ENCODE measurements at regions not wholly inside any gene's neighbourhood (a gene's known extent, or its start where the extent isn't known, plus 50 kb on each side); places are given as distances from the start of the nearest gene placed in this dataset.

GRCh38 chr3:197369545-197369944 lies 71.1 kb upstream of the DLG1 start:
- peaks cover 0 to 9% of the 10 kb centered on the region in 2 donors for H3K4me1 ChIP-seq (ENCODE audit: control insufficient read depth in 2 of 2, insufficient read depth in 2 of 2, low read length in 2 of 2)
- no peaks in the 10 kb centered on the region for H3K9me3 ChIP-seq (ENCODE audit: control insufficient read depth in 2 of 2, insufficient read depth in 1 of 2, low read length in 1 of 2)
- no peak for DNase-seq (ENCODE audit: low read depth in 6 of 9, low spot score in 9 of 9)
- WGBS, result 90% methylated on average over 2 of the region's 2 CpGs
- H3K4me3 ChIP-seq (ENCODE audit: low read length in 2 of 2), result no peak overlapping the region
- H3K27me3 ChIP-seq (ENCODE audit: control insufficient read depth in 2 of 2, insufficient read depth in 1 of 2, low read length in 1 of 2), result peaks cover 0 to 2% of the 10 kb centered on the region in 2 donors
- H3K36me3 ChIP-seq (ENCODE audit: control insufficient read depth in 2 of 2, insufficient read depth in 2 of 2, low read length in 1 of 2), result no peaks in the 10 kb centered on the region
- no peak overlapping the region for H3K27ac ChIP-seq (ENCODE audit: low read depth in 1 of 2, low read length in 1 of 2)

- Histone ChIP-seq H3K9me3 (ENCODE audit: control insufficient read depth in 2 of 2, insufficient read depth in 1 of 2, low read length in 1 of 2) (no peaks in the 10 kb centered on the region), H3K27ac (ENCODE audit: low read depth in 1 of 2, low read length in 1 of 2) (no peak overlapping the region), H3K4me3 (ENCODE audit: low read length in 2 of 2) (no peak overlapping the region), H3K36me3 (ENCODE audit: control insufficient read depth in 2 of 2, insufficient read depth in 2 of 2, low read length in 1 of 2) (no peaks in the 10 kb centered on the region), H3K4me1 (ENCODE audit: control insufficient read depth in 2 of 2, insufficient read depth in 2 of 2, low read length in 2 of 2) (peaks cover 0 to 9% of the 10 kb centered on the region in 2 donors), H3K27me3 (ENCODE audit: control insufficient read depth in 2 of 2, insufficient read depth in 1 of 2, low read length in 1 of 2) (peaks cover 0 to 2% of the 10 kb centered on the region in 2 donors)
- WGBS, result 87% methylated on average over 4 of the region's 4 CpGs
- no peak for DNase-seq (ENCODE audit: low read depth in 6 of 9, low spot score in 9 of 9)
Measured at GRCh38 chr3:197368821-197369220, 70.4 kb upstream of the DLG1 start.

- Histone ChIP-seq H3K9me3 (ENCODE audit: control insufficient read depth in 2 of 2, insufficient read depth in 1 of 2, low read length in 1 of 2) (no peaks in the 10 kb centered on the region), H3K27ac (ENCODE audit: low read depth in 1 of 2, low read length in 1 of 2) (no peak overlapping the region), H3K36me3 (ENCODE audit: control insufficient read depth in 2 of 2, insufficient read depth in 2 of 2, low read length in 1 of 2) (no peaks in the 10 kb centered on the region), H3K4me1 (ENCODE audit: control insufficient read depth in 2 of 2, insufficient read depth in 2 of 2, low read length in 2 of 2) (peaks cover 0 to 9% of the 10 kb centered on the region in 2 donors), H3K27me3 (ENCODE audit: control insufficient read depth in 2 of 2, insufficient read depth in 1 of 2, low read length in 1 of 2) (peaks cover 0 to 2% of the 10 kb centered on the region in 2 donors), H3K4me3 (ENCODE audit: low read length in 2 of 2) (no peak overlapping the region)
- 64% methylated on average over 4 of the region's 4 CpGs for WGBS
- no peak for DNase-seq (ENCODE audit: low read depth in 6 of 9, low spot score in 9 of 9)
Measured at GRCh38 chr3:197368330-197368729, 69.9 kb upstream of the DLG1 start.

- no peak for DNase-seq (ENCODE audit: low read depth in 6 of 9, low spot score in 9 of 9)
- Histone ChIP-seq H3K27ac (ENCODE audit: low read depth in 1 of 2, low read length in 1 of 2) (no peak overlapping the region), H3K9me3 (ENCODE audit: control insufficient read depth in 2 of 2, insufficient read depth in 1 of 2, low read length in 1 of 2) (no peaks in the 10 kb centered on the region), H3K4me1 (ENCODE audit: control insufficient read depth in 2 of 2, insufficient read depth in 2 of 2, low read length in 2 of 2) (peaks cover 0 to 9% of the 10 kb centered on the region in 2 donors), H3K27me3 (ENCODE audit: control insufficient read depth in 2 of 2, insufficient read depth in 1 of 2, low read length in 1 of 2) (peaks cover 0 to 1% of the 10 kb centered on the region in 2 donors), H3K4me3 (ENCODE audit: low read length in 2 of 2) (no peak overlapping the region), H3K36me3 (ENCODE audit: control insufficient read depth in 2 of 2, insufficient read depth in 2 of 2, low read length in 1 of 2) (no peaks in the 10 kb centered on the region)
- 95% methylated on average over 13 of the region's 13 CpGs for WGBS
Measured at GRCh38 chr3:197367081-197367780, 68.8 kb upstream of the DLG1 start.

GRCh38 chr3:197366301-197367044 lies 68.1 kb upstream of the DLG1 start:
- no peak for DNase-seq (ENCODE audit: low read depth in 6 of 9, low spot score in 9 of 9)
- WGBS, result 93% methylated on average over 13 of the region's 13 CpGs
- Histone ChIP-seq H3K9me3 (ENCODE audit: control insufficient read depth in 2 of 2, insufficient read depth in 1 of 2, low read length in 1 of 2) (no peaks in the 10 kb centered on the region), H3K27ac (ENCODE audit: low read depth in 1 of 2, low read length in 1 of 2) (no peak overlapping the region), H3K36me3 (ENCODE audit: control insufficient read depth in 2 of 2, insufficient read depth in 2 of 2, low read length in 1 of 2) (no peaks in the 10 kb centered on the region), H3K4me1 (ENCODE audit: control insufficient read depth in 2 of 2, insufficient read depth in 2 of 2, low read length in 2 of 2) (peaks cover 0 to 8% of the 10 kb centered on the region in 2 donors), H3K4me3 (ENCODE audit: low read length in 2 of 2) (no peak overlapping the region), H3K27me3 (ENCODE audit: control insufficient read depth in 2 of 2, insufficient read depth in 1 of 2, low read length in 1 of 2) (no peaks in the 10 kb centered on the region)

GRCh38 chr3:197365586-197365985 lies 67.2 kb upstream of the DLG1 start:
- Histone ChIP-seq H3K36me3 (ENCODE audit: control insufficient read depth in 2 of 2, insufficient read depth in 2 of 2, low read length in 1 of 2) (no peaks in the 10 kb centered on the region), H3K4me3 (ENCODE audit: low read length in 2 of 2) (no peak overlapping the region), H3K27me3 (ENCODE audit: control insufficient read depth in 2 of 2, insufficient read depth in 1 of 2, low read length in 1 of 2) (no peaks in the 10 kb centered on the region), H3K9me3 (ENCODE audit: control insufficient read depth in 2 of 2, insufficient read depth in 1 of 2, low read length in 1 of 2) (peaks cover 0 to under 1% of the 10 kb centered on the region in 2 donors), H3K4me1 (ENCODE audit: control insufficient read depth in 2 of 2, insufficient read depth in 2 of 2, low read length in 2 of 2) (peaks cover 0 to 2% of the 10 kb centered on the region in 2 donors), H3K27ac (ENCODE audit: low read depth in 1 of 2, low read length in 1 of 2) (no peak overlapping the region)
- DNase-seq (ENCODE audit: low read depth in 6 of 9, low spot score in 9 of 9), result no peak
- 89% methylated on average over 4 of the region's 4 CpGs for WGBS

GRCh38 chr3:197364410-197365071 lies 66.1 kb upstream of the DLG1 start:
- WGBS, result 73% methylated on average over 9 of the region's 9 CpGs
- H3K27ac ChIP-seq (ENCODE audit: low read depth in 1 of 2, low read length in 1 of 2), result no peak overlapping the region
- no peak overlapping the region for H3K4me3 ChIP-seq (ENCODE audit: low read length in 2 of 2)
- DNase-seq (ENCODE audit: low read depth in 6 of 9, low spot score in 9 of 9), result no peak
- H3K36me3 ChIP-seq (ENCODE audit: control insufficient read depth in 2 of 2, insufficient read depth in 2 of 2, low read length in 1 of 2), result no peaks in the 10 kb centered on the region
- H3K9me3 ChIP-seq (ENCODE audit: control insufficient read depth in 2 of 2, insufficient read depth in 1 of 2, low read length in 1 of 2), result peaks cover 0 to 7% of the 10 kb centered on the region in 2 donors
- no peaks in the 10 kb centered on the region for H3K4me1 ChIP-seq (ENCODE audit: control insufficient read depth in 2 of 2, insufficient read depth in 2 of 2, low read length in 2 of 2)
- no peaks in the 10 kb centered on the region for H3K27me3 ChIP-seq (ENCODE audit: control insufficient read depth in 2 of 2, insufficient read depth in 1 of 2, low read length in 1 of 2)

- WGBS, result 88% methylated on average over 14 of the region's 14 CpGs
- Histone ChIP-seq H3K9me3 (ENCODE audit: control insufficient read depth in 2 of 2, insufficient read depth in 1 of 2, low read length in 1 of 2) (peaks cover 1 to 7% of the 10 kb centered on the region in 2 donors), H3K4me1 (ENCODE audit: control insufficient read depth in 2 of 2, insufficient read depth in 2 of 2, low read length in 2 of 2) (no peaks in the 10 kb centered on the region), H3K27me3 (ENCODE audit: control insufficient read depth in 2 of 2, insufficient read depth in 1 of 2, low read length in 1 of 2) (no peaks in the 10 kb centered on the region), H3K27ac (ENCODE audit: low read depth in 1 of 2, low read length in 1 of 2) (no peak overlapping the region), H3K4me3 (ENCODE audit: low read length in 2 of 2) (no peak overlapping the region), H3K36me3 (ENCODE audit: control insufficient read depth in 2 of 2, insufficient read depth in 2 of 2, low read length in 1 of 2) (no peaks in the 10 kb centered on the region)
- DNase-seq (ENCODE audit: low read depth in 6 of 9, low spot score in 9 of 9), result no peak
Measured at GRCh38 chr3:197363553-197364409, 65.4 kb upstream of the DLG1 start.
